ENCODE measurements at regions not wholly inside any gene's neighbourhood (a gene's known extent, or its start where the extent isn't known, plus 50 kb on each side); places are given as distances from the start of the nearest gene placed in this dataset.

- H3K23ac ChIP-seq (ENCODE audit: insufficient read length): no peak overlapping the region
- peak overlapping the region; percentile 41; the same call in 1 of the 2 replicates for H3K18ac ChIP-seq (ENCODE audit: extremely low read depth, low read length)
- CTCF ChIA-PET (ENCODE audit: partially characterized antibody): interaction anchor here (0.5 to 4.3 kb wide), 15 partner anchors 12 to 346 kb away, joined by 3 to 34 read pairs (median 3); no protein-coding TSS in a partner anchor
- no peaks in the 10 kb centered on the region for H3K23me2 ChIP-seq (ENCODE audit: low read depth, low read length)
- no peak overlapping the region for H2AK5ac ChIP-seq (ENCODE audit: low read depth, low read length)
- H3K36me3 ChIP-seq (ENCODE audit: control insufficient read depth in 2 of 4, insufficient read depth in 4 of 4, low read length in 3 of 4): no peaks in the 10 kb centered on the region
- no peak overlapping the region for H2AFZ ChIP-seq (ENCODE audit: low read length)
- H3K79me1 ChIP-seq (ENCODE audit: low read depth, low read length): no peaks in the 10 kb centered on the region
- DNase-seq (ENCODE audit: low read depth in 1 of 2, low spot score in 2 of 2) (no peak), FAIRE-seq (no peak)
- no peak overlapping the region for H2BK12ac ChIP-seq (ENCODE audit: low read depth, low read length)
- POLR2A ChIA-PET (ENCODE audit: partially characterized antibody): no interaction called here
- no peak overlapping the region for H3K27ac ChIP-seq (ENCODE audit: low read depth, low read length)
- no peak overlapping the region for H3K14ac ChIP-seq (ENCODE audit: insufficient read length)
- H3K79me2 ChIP-seq (ENCODE audit: control insufficient read depth in 1 of 2, insufficient read depth in 2 of 2, low read length in 2 of 2): no peaks in the 10 kb centered on the region
- peak overlapping the region; percentile 62; the same call in 1 of the 2 replicates for H2BK15ac ChIP-seq (ENCODE audit: low read length)
- 95% methylated on average over 5 of the region's 5 CpGs; no CpG with 5 or more reads in 1 of the 2 experiments for WGBS, 2 experiments (ENCODE audit: extremely low coverage in 1 of 2, insufficient coverage in 1 of 2, insufficient read length in 1 of 2, insufficient replicate concordance in 2 of 2, low coverage in 1 of 2, low lambda C conversion rate in 2 of 2, missing lambda C conversion rate in 1 of 2)
- no peak overlapping the region for H3K9ac ChIP-seq (replicated peaks in 1 of 4; ENCODE audit: extremely low read depth in 1 of 4, low read depth in 3 of 4, low read length in 3 of 4)
- H3K4me2 ChIP-seq (ENCODE audit: insufficient read depth in 1 of 2, low read depth in 2 of 2, low read length in 2 of 2): no peak overlapping the region
- no peak overlapping the region for H2BK20ac ChIP-seq (ENCODE audit: low read length)
- H3K4me3 ChIP-seq (ENCODE audit: extremely low read depth in 1 of 4, insufficient read depth in 2 of 4, low read depth in 3 of 4, low read length in 4 of 4): no peak overlapping the region
- H3K56ac ChIP-seq (replicated peaks; ENCODE audit: insufficient read length, low read depth, low read length): no peak overlapping the region
- H4K5ac ChIP-seq (ENCODE audit: insufficient read length, low read depth, low read length): no peak overlapping the region
- H4K20me1 ChIP-seq (replicated peaks in 1 of 2; ENCODE audit: control insufficient read depth in 1 of 2, insufficient read depth in 2 of 2, low read length in 2 of 2): no peaks in the 10 kb centered on the region
- no peak overlapping the region for H3K4ac ChIP-seq (replicated peaks; ENCODE audit: insufficient read length, low read depth, low read length)
- no peaks in the 10 kb centered on the region; a peak in 1 of 7 replicates for H3K27me3 ChIP-seq (replicated peaks in 1 of 4; ENCODE audit: control insufficient read depth in 3 of 4, extremely low read depth in 1 of 4, insufficient read depth in 3 of 4, low read length in 3 of 4)
- peaks cover 0 to 8% (median 5%) of the 10 kb centered on the region in 4 experiments; a peak in 4 of 7 replicates for H3K4me1 ChIP-seq (replicated peaks in 1 of 4; ENCODE audit: control insufficient read depth in 3 of 4, insufficient read depth in 4 of 4, low read length in 3 of 4)
- no peak overlapping the region for H2BK5ac ChIP-seq (ENCODE audit: low read depth, low read length)
- H3K9me3 ChIP-seq (ENCODE audit: insufficient read depth in 2 of 2, low read depth in 1 of 2, low read length in 1 of 2): no peaks in the 10 kb centered on the region
- H2BK120ac ChIP-seq (replicated peaks; ENCODE audit: low read depth, low read length): no peak overlapping the region
- H4K91ac ChIP-seq (replicated peaks; ENCODE audit: insufficient read length, low read length): no peak overlapping the region
- H4K8ac ChIP-seq (ENCODE audit: extremely low read depth, insufficient read depth, low read length): no peak overlapping the region
- TF ChIP-seq CHD1 (IDR thresholded peaks at IDR 0.05; ENCODE audit: low read depth, low read length) (no peak), SIN3A (conservative IDR thresholded peaks at IDR 0.05 in 1 of 2, IDR thresholded peaks at IDR 0.05 in 1 of 2; ENCODE audit: low read depth in 1 of 2, low read length in 2 of 2) (no peak), EP300 (IDR thresholded peaks at IDR 0.05; ENCODE audit: borderline replicate concordance in 1 of 2, low read depth in 2 of 2, low read length in 2 of 2) (no peak), CREB1 (IDR thresholded peaks at IDR 0.05) (no peak), ASH2L (IDR thresholded peaks at IDR 0.05; ENCODE audit: low read length) (no peak), SAP30 (IDR thresholded peaks at IDR 0.05; ENCODE audit: insufficient read depth, insufficient replicate concordance, low read length) (no peak), POLR2AphosphoS5 (IDR thresholded peaks at IDR 0.05; ENCODE audit: low read depth, low read length) (no peak), PHF8 (conservative IDR thresholded peaks at IDR 0.05; ENCODE audit: low read depth, low read length) (no peak), JUND (IDR thresholded peaks at IDR 0.05; ENCODE audit: low read length) (no peak), CBX5 (IDR thresholded peaks at IDR 0.05; ENCODE audit: low read depth, low read length) (no peak), POLR2A (IDR thresholded peaks at IDR 0.05; ENCODE audit: control extremely low read depth in 1 of 2, low read depth in 2 of 2, low read length in 2 of 2) (no peak), TAF7 (optimal IDR thresholded peaks at IDR 0.05; ENCODE audit: borderline replicate concordance, low read depth, low read length) (no peak)
- TF ChIP-seq, protein P1, sequence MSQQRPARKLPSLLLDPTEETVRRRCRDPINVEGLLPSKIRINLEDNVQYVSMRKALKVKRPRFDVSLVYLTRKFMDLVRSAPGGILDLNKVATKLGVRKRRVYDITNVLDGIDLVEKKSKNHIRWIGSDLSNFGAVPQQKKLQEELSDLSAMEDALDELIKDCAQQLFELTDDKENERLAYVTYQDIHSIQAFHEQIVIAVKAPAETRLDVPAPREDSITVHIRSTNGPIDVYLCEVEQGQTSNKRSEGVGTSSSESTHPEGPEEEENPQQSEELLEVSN (IDR thresholded peaks at IDR 0.05): no peak
Observed at GRCh38 chr14:22477569-22478194, 111.3 kb downstream of the DAD1 start.
